Endodermal cell (in vitro differentiated cells): ENCODE measurements at regions not wholly inside any gene's neighbourhood (a gene's known extent, or its start where the extent isn't known, plus 50 kb on each side); places are given as distances from the start of the nearest gene placed in this dataset.

Experiments
- DNase-seq: peaks from one replicate; pipeline ENCODE4 v3.0.0-alpha.2; 2017
- H3K27ac ChIP-seq: 2 replicates; pipeline ENCODE4 v1.5.1; 2013; ENCODE audit warnings: mild to moderate bottlenecking, low read depth, low read length, moderate library complexity
- H3K27me3 ChIP-seq: 2 replicates; pipeline ENCODE4 v1.6.1; 2013; ENCODE audit warnings: mild to moderate bottlenecking, low read length, moderate library complexity; ENCODE audit not compliant: insufficient read depth, control insufficient read depth, poor library complexity, severe bottlenecking
- H3K36me3 ChIP-seq: 2 replicates; pipeline ENCODE4 v1.7.0; 2013; ENCODE audit warnings: mild to moderate bottlenecking, low read length, moderate library complexity; ENCODE audit not compliant: control insufficient read depth, insufficient read depth
- H3K4me1 ChIP-seq: one replicate; pipeline ENCODE4 v1.7.0; 2013; ENCODE audit warnings: low read length; ENCODE audit not compliant: control insufficient read depth, insufficient read depth
- H3K4me3 ChIP-seq: 2 replicates; pipeline ENCODE4 v1.5.1; 2013; ENCODE audit warnings: mild to moderate bottlenecking, low read length, moderate library complexity
- H3K9ac ChIP-seq: 2 replicates; pipeline ENCODE4 v1.6.1; 2013; ENCODE audit warnings: mild to moderate bottlenecking, low read length, moderate library complexity; ENCODE audit not compliant: poor library complexity, severe bottlenecking; ENCODE audit errors: extremely low read depth
- H3K9me3 ChIP-seq: 2 replicates; pipeline ENCODE4 v1.6.1; 2013; ENCODE audit warnings: mild to moderate bottlenecking, low read length, moderate library complexity; ENCODE audit not compliant: control insufficient read depth
- H3K27ac Mint-ChIP-seq: 2 replicates; pipeline ENCODE4 v1.8.0; 2020; ENCODE audit warnings: mixed read lengths
- H3K27me3 Mint-ChIP-seq: 2 replicates; pipeline ENCODE4 v1.8.0; 2021; ENCODE audit warnings: mild to moderate bottlenecking, mixed read lengths; ENCODE audit not compliant: insufficient read depth
- H3K36me3 Mint-ChIP-seq: 2 replicates; pipeline ENCODE4 v1.8.0; 2020; ENCODE audit warnings: low read depth, mixed read lengths
- H3K4me1 Mint-ChIP-seq: 2 replicates; pipeline ENCODE4 v1.8.0; 2020; ENCODE audit warnings: mixed read lengths
- H3K4me3 Mint-ChIP-seq: 2 replicates; pipeline ENCODE4 v1.8.0; 2020; ENCODE audit warnings: mild to moderate bottlenecking, moderate library complexity, mixed read lengths
- H3K9me3 Mint-ChIP-seq: 2 replicates; pipeline ENCODE4 v1.8.0; 2020; ENCODE audit warnings: mild to moderate bottlenecking, mixed read lengths
- WGBS, 2 experiments: methylation state at CpG; one replicate each; pipeline versions ENCODE4 v1.1.5 to v1.1.7; 2013; ENCODE audit warnings: missing lambda C conversion rate in 2 of 2, mixed read lengths in 1 of 2; ENCODE audit not compliant: insufficient coverage in 1 of 2, insufficient read length in 1 of 2; 5-methylcytosine and 5-hydroxymethylcytosine counted together
- TF ChIP-seq, protein P1 (sequence below): fragments of 200-600 bp; sonication (generic); conservative IDR thresholded peaks from 2 replicates; pipeline ENCODE4 v1.5.0; 2021; ENCODE audit warnings: antibody characterized with exemption, mild to moderate bottlenecking

DNA sequence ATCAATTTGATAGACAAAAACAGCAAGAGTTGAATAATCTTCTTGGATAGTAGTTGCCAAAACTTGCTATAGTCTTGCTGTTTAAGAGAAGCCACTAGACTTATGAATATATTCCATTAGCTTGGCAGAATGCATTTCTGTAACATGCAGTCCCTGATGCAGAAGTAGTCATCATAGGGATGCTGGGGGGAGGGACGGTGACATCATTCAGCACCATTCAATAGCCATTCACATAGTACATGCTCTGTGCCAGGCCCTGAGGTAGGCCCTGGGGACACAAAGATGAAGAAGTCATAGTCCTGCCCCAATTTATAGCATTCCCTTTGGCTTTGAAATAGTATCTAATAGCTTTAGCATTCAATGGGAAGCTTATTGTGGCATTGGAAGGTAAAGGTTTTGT is 185.5 kb upstream of the AFF2 start:
- no peak overlapping the region for H3K27ac ChIP-seq
- H3K9ac ChIP-seq: no peak overlapping the region
- TF ChIP-seq, protein P1, sequence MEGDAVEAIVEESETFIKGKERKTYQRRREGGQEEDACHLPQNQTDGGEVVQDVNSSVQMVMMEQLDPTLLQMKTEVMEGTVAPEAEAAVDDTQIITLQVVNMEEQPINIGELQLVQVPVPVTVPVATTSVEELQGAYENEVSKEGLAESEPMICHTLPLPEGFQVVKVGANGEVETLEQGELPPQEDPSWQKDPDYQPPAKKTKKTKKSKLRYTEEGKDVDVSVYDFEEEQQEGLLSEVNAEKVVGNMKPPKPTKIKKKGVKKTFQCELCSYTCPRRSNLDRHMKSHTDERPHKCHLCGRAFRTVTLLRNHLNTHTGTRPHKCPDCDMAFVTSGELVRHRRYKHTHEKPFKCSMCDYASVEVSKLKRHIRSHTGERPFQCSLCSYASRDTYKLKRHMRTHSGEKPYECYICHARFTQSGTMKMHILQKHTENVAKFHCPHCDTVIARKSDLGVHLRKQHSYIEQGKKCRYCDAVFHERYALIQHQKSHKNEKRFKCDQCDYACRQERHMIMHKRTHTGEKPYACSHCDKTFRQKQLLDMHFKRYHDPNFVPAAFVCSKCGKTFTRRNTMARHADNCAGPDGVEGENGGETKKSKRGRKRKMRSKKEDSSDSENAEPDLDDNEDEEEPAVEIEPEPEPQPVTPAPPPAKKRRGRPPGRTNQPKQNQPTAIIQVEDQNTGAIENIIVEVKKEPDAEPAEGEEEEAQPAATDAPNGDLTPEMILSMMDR: no peak
- Mint-ChIP-seq H3K9me3 (peaks cover 38% of the 10 kb centered on the region), H3K36me3 (no peaks in the 10 kb centered on the region), H3K4me3 (no peak overlapping the region), H3K27ac (no peak overlapping the region), H3K4me1 (no peaks in the 10 kb centered on the region), H3K27me3 (no peaks in the 10 kb centered on the region)
- 75% methylated on average over 1 of the region's 1 CpG; no CpG with 5 or more reads in 1 of the 2 experiments for WGBS, 2 experiments
- H3K27me3 ChIP-seq: no peaks in the 10 kb centered on the region
- no peaks in the 10 kb centered on the region for H3K9me3 ChIP-seq
- no peak overlapping the region for H3K4me3 ChIP-seq
- H3K36me3 ChIP-seq: no peaks in the 10 kb centered on the region
- no peaks in the 10 kb centered on the region for H3K4me1 ChIP-seq
- DNase-seq: no peak

DNA sequence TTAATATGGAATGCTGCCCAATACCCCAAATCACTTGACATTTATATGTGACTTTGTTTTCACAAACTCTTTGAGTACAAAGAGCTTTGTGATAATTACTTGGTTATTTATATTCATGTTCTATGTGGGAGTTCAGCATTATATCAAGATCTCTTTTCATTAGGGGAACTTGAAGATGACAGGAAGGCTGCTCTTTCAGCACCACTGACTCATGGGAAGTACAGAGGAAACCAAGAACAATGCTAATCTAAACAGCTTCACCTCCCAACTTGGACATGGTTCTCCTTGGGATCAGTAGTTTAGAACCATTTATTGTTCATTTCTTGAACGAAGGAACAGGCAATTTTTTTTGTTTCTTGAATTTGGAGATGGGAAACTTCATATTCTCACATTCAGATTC is 184.0 kb upstream of the AFF2 start:
- Histone ChIP-seq H3K27ac (no peak overlapping the region), H3K4me1 (no peaks in the 10 kb centered on the region), H3K9ac (no peak overlapping the region), H3K9me3 (no peaks in the 10 kb centered on the region), H3K36me3 (no peaks in the 10 kb centered on the region), H3K27me3 (no peaks in the 10 kb centered on the region), H3K4me3 (no peak overlapping the region)
- TF ChIP-seq, protein P1: no peak
- Mint-ChIP-seq H3K27ac (no peak overlapping the region), H3K27me3 (no peaks in the 10 kb centered on the region), H3K4me1 (no peaks in the 10 kb centered on the region), H3K4me3 (no peak overlapping the region), H3K9me3 (peaks cover 35% of the 10 kb centered on the region), H3K36me3 (no peaks in the 10 kb centered on the region)
- no peak for DNase-seq
- no CpG with 5 or more reads among the region's 1 CpG for WGBS, 2 experiments

DNA sequence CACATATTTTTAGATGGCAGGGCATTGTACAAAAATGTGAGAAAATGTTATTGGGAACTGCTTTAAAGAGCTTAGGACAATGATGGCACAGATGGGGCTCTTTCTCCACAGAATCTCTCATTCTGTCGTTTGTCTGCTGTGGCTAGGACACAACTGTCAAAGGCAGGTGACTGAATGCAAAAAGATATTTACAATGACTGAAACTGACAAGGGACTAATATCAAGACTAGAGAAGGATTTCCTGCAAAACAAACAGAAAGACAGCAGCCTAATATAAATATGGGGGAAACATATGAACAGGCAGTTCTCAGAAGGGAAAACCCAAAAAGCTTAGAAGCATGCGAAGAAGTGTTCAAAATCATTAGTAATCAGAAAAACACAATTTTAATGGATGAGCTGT is 177.5 kb upstream of the AFF2 start:
- DNase-seq: no peak
- TF ChIP-seq, protein P1: no peak
- Histone ChIP-seq H3K4me1 (no peaks in the 10 kb centered on the region), H3K27ac (no peak overlapping the region), H3K27me3 (no peaks in the 10 kb centered on the region), H3K9ac (no peak overlapping the region), H3K36me3 (no peaks in the 10 kb centered on the region), H3K4me3 (no peak overlapping the region), H3K9me3 (no peaks in the 10 kb centered on the region)
- Mint-ChIP-seq H3K27ac (no peak overlapping the region), H3K4me3 (no peak overlapping the region), H3K36me3 (no peaks in the 10 kb centered on the region), H3K9me3 (peaks cover 45% of the 10 kb centered on the region), H3K4me1 (no peaks in the 10 kb centered on the region), H3K27me3 (no peaks in the 10 kb centered on the region)
- 100% methylated on average over 2 of the region's 2 CpGs; no CpG with 5 or more reads in 1 of the 2 experiments for WGBS, 2 experiments
